Fibroblast of skin of abdomen (primary cell): ENCODE measurements at regions not wholly inside any gene's neighbourhood (a gene's known extent, or its start where the extent isn't known, plus 50 kb on each side); places are given as distances from the start of the nearest gene placed in this dataset.
A peak's percentile ranks its signal among the peaks of the same experiment; 100 is the strongest.
"Not testable (repeated sequence)": the region's sequence is repeated elsewhere in the genome, so short reads cannot be mapped to it uniquely, and the experiment has no call there.

ENCODE experiments used
- DNase-seq: peaks from one replicate; pipeline ENCODE4 v3.0.0-alpha.2; 2013

DNA sequence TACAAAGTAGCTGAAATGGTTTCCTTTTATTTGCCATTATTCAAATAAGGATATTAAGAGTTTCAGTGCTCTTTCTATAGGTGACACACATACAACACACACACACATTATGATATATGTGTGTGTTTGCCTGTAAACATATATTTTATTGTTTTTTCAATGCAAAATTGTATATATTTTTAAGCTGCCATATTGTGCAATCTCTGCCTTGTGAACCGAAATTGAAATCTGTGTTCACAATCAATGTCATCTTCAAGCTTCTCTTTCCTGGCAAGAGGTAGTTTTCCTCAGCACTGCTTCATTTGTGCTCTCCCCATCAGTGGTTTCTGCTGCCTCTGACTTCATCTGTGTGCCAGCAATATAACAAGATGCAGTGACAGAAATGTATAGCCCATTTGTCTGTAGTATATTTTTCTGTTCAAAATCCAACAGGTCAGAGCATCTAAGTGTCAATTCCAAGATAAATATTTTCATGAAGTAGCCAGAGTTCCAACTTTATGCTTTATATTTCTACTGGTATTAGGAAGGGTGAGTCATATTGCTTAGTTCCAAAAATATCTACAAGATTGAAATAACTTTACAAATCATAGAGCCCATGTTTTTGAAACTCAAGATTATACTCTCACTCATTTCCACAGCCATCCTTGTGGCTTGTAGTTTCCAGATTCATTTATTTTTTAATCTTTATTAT lies 1704.8 kb upstream of the CDH9 start:
- DNase-seq = peak; percentile 17

DNA sequence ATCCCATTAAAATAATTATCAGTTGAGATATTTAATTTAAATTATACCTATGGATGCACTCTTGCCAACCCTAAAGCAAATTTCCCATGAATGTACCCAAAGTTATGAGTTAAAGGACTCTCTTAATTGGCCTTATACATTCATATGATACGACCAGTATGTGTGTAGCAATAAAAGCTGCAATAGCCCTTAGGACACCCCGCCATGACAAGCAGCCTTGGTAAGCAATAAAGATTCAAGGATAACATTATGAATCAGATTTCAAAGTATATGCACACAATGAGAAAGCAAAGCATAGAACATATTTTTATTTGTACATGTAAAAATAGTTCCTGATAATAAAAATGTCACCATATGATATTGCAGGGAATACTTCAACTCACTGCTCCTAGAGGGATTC lies 1699.3 kb upstream of the CDH9 start:
- DNase-seq = no peak

GRCh38 chr5:28737222-28737621 lies 1698.8 kb upstream of the CDH9 start:
- no peak for DNase-seq

DNA sequence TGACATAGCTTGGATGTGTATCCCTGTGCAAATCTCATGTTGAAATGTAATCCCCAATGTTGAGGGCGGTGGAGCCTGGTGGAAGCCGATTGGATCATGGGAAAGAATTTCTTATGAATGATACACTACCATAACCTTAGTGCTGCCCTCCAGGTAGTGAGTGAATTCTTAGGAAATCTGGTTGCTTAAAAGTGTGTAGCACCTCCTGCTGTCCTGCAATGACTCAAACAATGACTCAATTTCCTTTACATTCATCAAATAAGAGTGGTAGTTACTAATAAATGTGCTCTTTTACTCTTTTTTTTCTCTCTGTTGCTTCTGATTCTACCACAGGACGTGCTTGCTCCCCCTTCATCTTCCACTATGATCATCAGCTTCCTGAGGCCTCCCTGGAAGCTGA lies 1696.0 kb upstream of the CDH9 start:
- no peak for DNase-seq

GRCh38 chr5:28729067-28729466 lies 1690.7 kb upstream of the CDH9 start:
- DNase-seq = no peak

GRCh38 chr5:28726815-28727214 lies 1688.4 kb upstream of the CDH9 start:
- no peak for DNase-seq

DNA sequence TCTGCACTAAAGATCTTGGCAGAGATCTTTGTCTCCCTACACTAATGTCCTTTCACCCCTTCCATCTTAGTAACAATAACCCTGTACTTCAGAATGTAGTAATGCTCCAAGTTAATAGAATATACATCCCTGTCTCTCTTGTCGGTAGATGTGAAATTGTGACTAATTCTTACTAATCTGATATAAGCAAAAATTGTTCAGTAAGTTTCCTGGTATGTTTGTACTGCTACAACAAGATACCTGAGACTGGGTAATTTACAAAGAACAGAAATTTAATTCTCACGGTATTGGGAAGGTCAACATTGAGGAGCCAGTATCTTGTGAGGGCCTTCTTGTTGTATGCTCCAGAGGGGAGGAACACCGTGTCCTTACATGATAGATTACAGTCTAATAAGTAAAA lies 1686.6 kb upstream of the CDH9 start:
- no peak for DNase-seq

DNA sequence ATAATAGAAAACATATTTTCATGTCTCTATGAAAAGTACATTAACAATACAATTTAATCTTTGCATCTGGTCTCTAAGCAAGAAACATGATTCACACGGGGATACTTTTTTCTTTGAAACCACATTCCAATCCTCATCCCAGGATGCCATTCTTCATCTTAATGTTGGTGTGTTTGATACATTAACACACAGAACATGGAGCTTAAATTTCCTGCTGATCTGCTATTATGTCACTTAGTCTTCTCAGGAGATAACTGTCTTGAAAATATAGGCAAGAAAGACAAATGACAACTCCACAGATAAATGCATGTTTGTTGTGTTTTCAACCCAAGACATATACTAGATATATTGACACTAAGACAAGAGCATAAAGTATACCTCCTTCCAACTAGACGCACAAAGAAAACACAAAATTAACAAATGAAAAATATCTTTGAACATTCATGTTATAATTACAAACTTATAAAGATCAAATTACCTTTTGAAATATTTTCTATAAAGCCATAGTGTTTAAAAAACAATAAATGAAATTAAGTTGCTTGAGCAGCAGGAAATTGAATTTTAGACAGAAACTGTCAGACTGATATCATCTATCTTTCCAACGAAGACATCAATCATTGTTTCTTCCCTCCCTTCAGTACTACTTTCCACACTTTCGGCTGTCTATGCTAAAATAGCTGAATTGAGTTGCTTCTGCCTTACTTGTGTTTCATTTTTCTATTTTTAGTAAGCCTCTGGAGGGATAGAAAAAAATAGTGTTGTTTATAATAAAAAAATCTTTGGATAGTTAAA lies 1676.7 kb upstream of the CDH9 start:
- DNase-seq = peak; percentile 7

- no peak for DNase-seq
Measured at GRCh38 chr5:28710360-28710759, 1672.0 kb upstream of the CDH9 start.

DNA sequence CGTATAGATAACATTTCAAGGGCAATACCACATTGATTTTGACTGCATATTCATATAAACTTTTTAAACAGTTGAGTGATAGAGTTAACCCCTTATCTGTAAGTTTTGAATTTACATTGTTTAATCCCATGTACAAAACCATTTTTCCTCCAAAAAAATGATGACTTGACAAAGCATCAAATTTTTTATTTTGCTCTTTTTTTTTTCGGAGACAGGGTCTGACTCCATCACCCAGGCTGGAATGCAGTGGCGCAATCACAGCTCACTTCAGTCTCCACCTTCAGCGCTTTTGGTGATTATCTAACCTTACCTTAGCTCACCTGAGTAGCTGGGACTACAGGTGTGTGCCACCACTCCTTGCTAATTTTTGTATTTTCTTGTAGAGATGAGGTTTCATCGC lies 1670.1 kb upstream of the CDH9 start:
- no peak for DNase-seq

- DNase-seq = peak; percentile 13
Measured at GRCh38 chr5:28707706-28708105, 1669.3 kb upstream of the CDH9 start.

DNA sequence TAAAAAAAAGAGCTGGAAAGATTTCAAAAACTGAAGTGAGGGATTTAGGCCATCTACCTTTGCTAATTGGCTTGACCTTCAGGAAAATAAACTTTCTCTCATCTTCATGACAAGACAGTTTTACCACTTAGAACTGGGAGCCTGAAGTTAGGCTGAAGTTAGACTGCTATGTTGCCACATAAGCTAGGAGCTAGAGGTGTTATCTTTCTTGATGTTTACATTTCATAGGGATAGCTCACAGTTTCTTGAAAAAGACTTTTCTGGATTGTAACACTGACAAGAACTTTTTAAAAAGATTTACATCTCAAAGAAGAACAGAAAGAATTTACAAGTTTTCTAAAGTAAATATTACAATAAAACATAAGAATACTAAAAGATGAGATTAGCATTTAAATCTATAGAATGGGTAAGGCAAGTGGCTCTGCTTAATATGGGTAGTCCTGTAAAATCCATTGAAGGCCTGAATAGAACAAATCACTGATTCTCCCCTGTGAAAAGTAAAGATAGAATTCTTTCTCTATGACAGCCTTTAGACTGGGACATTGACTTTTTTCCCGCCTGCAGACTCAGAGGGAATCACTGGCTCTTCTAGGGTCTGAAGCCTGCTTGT lies 1665.4 kb upstream of the CDH9 start:
- DNase-seq = peak; percentile 1

DNA sequence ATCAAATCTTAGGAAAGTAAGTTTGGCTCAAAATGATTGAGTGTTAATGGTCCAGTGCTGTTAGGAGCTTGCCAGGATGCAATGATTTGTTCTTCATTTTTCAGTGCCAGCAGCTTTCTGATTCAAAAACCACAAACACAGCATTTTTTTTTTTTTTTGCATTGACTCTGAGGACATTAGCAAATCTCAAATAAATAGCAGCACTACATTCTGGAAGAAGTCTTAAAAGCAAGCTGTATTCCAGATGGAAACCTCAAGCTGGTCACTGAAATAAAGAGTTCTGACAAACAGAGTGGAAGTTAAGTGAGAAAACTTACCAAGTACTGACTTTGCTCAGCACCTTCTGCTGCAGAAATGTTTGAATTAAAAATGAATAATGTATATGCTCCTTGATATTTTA lies 1653.1 kb upstream of the CDH9 start:
- peak; percentile 3 for DNase-seq

DNA sequence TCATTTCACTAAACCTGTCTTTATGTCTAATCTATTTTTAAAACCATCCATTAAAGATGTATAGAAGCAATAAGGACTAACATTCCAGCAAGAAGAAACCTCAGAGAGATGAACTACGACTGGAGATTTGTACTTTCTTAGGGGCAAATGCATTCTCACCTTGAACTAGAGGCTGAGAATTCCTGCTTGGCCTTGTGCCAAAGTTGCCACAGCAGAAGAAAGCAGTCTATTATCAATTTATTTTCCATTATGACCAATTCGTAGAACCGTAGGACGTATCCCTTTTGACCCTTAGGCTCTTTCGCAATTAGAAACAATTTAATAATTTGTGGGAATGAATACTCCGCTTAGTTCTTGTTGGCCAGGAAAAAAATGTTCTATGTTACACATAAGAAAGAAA lies 1647.4 kb upstream of the CDH9 start:
- DNase-seq = no peak

DNA sequence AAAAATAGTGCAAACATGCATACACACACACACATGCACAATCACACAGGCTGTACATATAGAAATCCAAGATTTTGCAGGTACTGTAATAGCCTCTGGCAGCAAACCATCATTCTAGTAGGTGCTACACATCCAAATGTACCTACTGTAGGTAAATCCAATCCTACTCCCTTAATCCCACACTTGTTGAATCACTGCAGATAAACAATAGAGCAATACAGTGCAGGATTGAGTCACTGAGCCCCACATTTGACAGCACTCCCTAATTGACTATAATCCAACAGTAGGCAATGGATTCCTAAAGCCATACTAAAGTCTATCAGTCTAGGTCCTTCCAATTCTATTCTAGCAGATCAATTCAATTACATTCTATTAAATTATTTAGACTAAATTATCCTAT lies 1640.5 kb upstream of the CDH9 start:
- no peak for DNase-seq

DNA sequence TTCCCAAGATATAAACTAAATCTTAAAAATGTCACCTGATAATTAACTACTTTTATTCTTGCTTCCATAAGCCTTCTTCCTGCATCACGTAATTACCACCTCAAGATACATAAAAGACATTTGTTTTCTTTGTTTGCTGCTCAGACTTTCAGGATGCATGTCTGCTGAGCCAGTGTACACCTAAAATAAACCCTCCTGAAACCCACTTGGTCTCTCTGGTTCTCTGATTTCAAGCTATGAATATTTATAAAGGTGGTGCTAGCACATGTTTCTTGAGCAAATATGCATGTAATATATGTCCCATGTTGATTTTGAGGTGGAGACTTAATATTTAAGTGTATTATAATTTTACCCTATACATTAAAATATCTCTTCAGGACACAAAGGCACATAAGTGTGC lies 1627.7 kb upstream of the CDH9 start:
- no peak for DNase-seq

GRCh38 chr5:28648108-28648507 lies 1609.7 kb upstream of the CDH9 start:
- DNase-seq = peak; percentile 49

- DNase-seq = no peak
Measured at GRCh38 chr5:28632607-28633006, 1594.2 kb upstream of the CDH9 start.

GRCh38 chr5:28603869-28604268 lies 1565.5 kb upstream of the CDH9 start:
- DNase-seq = no peak

- DNase-seq = no peak
Measured at GRCh38 chr5:28602429-28602828, 1564.0 kb upstream of the CDH9 start.

- not testable (repeated sequence) for DNase-seq
Measured at GRCh38 chr5:28596707-28597106, 1558.3 kb upstream of the CDH9 start.

- DNase-seq = peak; percentile 86
Measured at GRCh38 chr5:28580616-28581015, 1542.2 kb upstream of the CDH9 start.

GRCh38 chr5:28576022-28576421 lies 1537.6 kb upstream of the CDH9 start:
- DNase-seq = peak; percentile 13

- DNase-seq = no peak
Measured at GRCh38 chr5:28575368-28575767, 1537.0 kb upstream of the CDH9 start.
